H1 (cell line): ENCODE measurements at regions not wholly inside any gene's neighbourhood (a gene's known extent, or its start where the extent isn't known, plus 50 kb on each side); places are given as distances from the start of the nearest gene placed in this dataset.

ENCODE experiments used
- CTCF ChIA-PET: fragments of 300-600 bp; sonication (Branson Sonifier 250); formaldehyde crosslinking; loops from one replicate; lab custom pipeline; 2021; ENCODE audit not compliant: partially characterized antibody; lab: Charles Lee
- POLR2A ChIA-PET: fragments of 300-600 bp; sonication (Branson Sonifier 250); formaldehyde crosslinking; loops from one replicate; lab custom pipeline; 2021; ENCODE audit warnings: inconsistent platforms; ENCODE audit not compliant: partially characterized antibody; lab: Charles Lee
- DNase-seq, 2 experiments: peaks; one replicate each; pipeline versions ENCODE4 v3.0.0 to v3.0.0-alpha.2; 2010 to 2022; ENCODE audit warnings: low spot score in 2 of 2, low read depth in 1 of 2, mixed read lengths in 1 of 2
- FAIRE-seq: peaks from 2 replicates; lab custom pipeline; 2011; peaks lifted over from hg19 to GRCh38; lab: Jason Lieb, UNC
- H2AFZ ChIP-seq: 2 replicates; pipeline ENCODE4 v1.8.1; 2012; ENCODE audit warnings: low read length, inconsistent platforms
- H2AK5ac ChIP-seq: 2 replicates; pipeline ENCODE4 v1.6.1; 2013; ENCODE audit warnings: low read depth, low read length
- H2BK120ac ChIP-seq: replicated peaks from 2 replicates; pipeline ENCODE3; 2013; ENCODE audit warnings: low read depth, low read length, inconsistent platforms
- H2BK12ac ChIP-seq: 2 replicates; pipeline ENCODE4 v1.6.1; 2013; ENCODE audit warnings: low read depth, low read length
- H2BK15ac ChIP-seq: 2 replicates; pipeline ENCODE4 v1.6.1; 2013; ENCODE audit warnings: low read length
- H2BK20ac ChIP-seq: 2 replicates; pipeline ENCODE4 v1.6.1; 2013; ENCODE audit warnings: low read length
- H2BK5ac ChIP-seq: 2 replicates; pipeline ENCODE4 v1.6.1; 2013; ENCODE audit warnings: low read depth, low read length
- H3K14ac ChIP-seq: 2 replicates; pipeline ENCODE4 v1.6.1; 2013; ENCODE audit warnings: inconsistent platforms; ENCODE audit not compliant: insufficient read length
- H3K18ac ChIP-seq: 2 replicates; pipeline ENCODE4 v1.6.1; 2013; ENCODE audit warnings: low read length; ENCODE audit errors: extremely low read depth
- H3K23ac ChIP-seq: 2 replicates; pipeline ENCODE4 v1.6.1; 2013; ENCODE audit warnings: inconsistent platforms; ENCODE audit not compliant: insufficient read length
- H3K23me2 ChIP-seq: 2 replicates; pipeline ENCODE4 v1.6.1; 2013; ENCODE audit warnings: low read depth, low read length
- H3K27ac ChIP-seq: 2 replicates; pipeline ENCODE4 v1.6.1; 2011; ENCODE audit warnings: low read depth, low read length, inconsistent platforms
- H3K27me3 ChIP-seq, 4 experiments: replicated peaks in 1 of 4; 1 replicate in 1 of 4; 2 replicates in 3 of 4; pipeline versions ENCODE4 v1.6.1 to v1.8.1; 2011 to 2013; ENCODE audit warnings: low read length in 3 of 4, mild to moderate bottlenecking in 3 of 4, inconsistent platforms in 2 of 4, mixed read lengths in 2 of 4, moderate library complexity in 1 of 4; ENCODE audit not compliant: control insufficient read depth in 3 of 4, insufficient read depth in 3 of 4; ENCODE audit errors: extremely low read depth in 1 of 4
- H3K36me3 ChIP-seq, 4 experiments: 2 replicates each; pipeline versions ENCODE4 v1.6.1 to v1.8.1; 2011 to 2013; ENCODE audit warnings: mild to moderate bottlenecking in 4 of 4, low read length in 3 of 4, moderate library complexity in 2 of 4, control low read depth in 1 of 4, inconsistent platforms in 1 of 4; ENCODE audit not compliant: insufficient read depth in 4 of 4, control insufficient read depth in 2 of 4
- H3K4ac ChIP-seq: replicated peaks from 2 replicates; pipeline ENCODE3; 2013; ENCODE audit warnings: low read length, low read depth, mixed read lengths, inconsistent platforms; ENCODE audit not compliant: insufficient read length
- H3K4me1 ChIP-seq, 4 experiments: replicated peaks in 1 of 4; 1 replicate in 1 of 4; 2 replicates in 3 of 4; pipeline versions ENCODE4 v1.6.1 to v1.8.1; 2011 to 2013; ENCODE audit warnings: low read length in 3 of 4, inconsistent platforms in 2 of 4, mixed read lengths in 1 of 4; ENCODE audit not compliant: insufficient read depth in 4 of 4, control insufficient read depth in 3 of 4
- H3K4me2 ChIP-seq, 2 experiments: 2 replicates each; pipeline versions ENCODE4 v1.6.1 to v1.8.1; 2011 to 2013; ENCODE audit warnings: low read depth in 2 of 2, low read length in 2 of 2, control low read depth in 1 of 2, inconsistent platforms in 1 of 2, mild to moderate bottlenecking in 1 of 2; ENCODE audit not compliant: insufficient read depth in 1 of 2
- H3K4me3 ChIP-seq, 4 experiments: fragments of 200-600, 300-600 bp in 1 of 4; sonication (generic), shearing (Covaris generic), sonication (Bioruptor Twin) in 1 of 4; 2 replicates each; pipeline versions ENCODE4 v1.5.1 to v1.8.1; 2011 to 2016; ENCODE audit warnings: low read length in 4 of 4, low read depth in 3 of 4, control low read depth in 2 of 4, inconsistent platforms in 2 of 4, mild to moderate bottlenecking in 2 of 4, mixed read lengths in 1 of 4, moderate library complexity in 1 of 4; ENCODE audit not compliant: insufficient read depth in 2 of 4; ENCODE audit errors: extremely low read depth in 1 of 4
- H3K56ac ChIP-seq: replicated peaks from 2 replicates; pipeline ENCODE3; 2013; ENCODE audit warnings: low read depth, mild to moderate bottlenecking, mixed read lengths, low read length, inconsistent platforms; ENCODE audit not compliant: insufficient read length
- H3K79me1 ChIP-seq: 2 replicates; pipeline ENCODE4 v1.6.1; 2013; ENCODE audit warnings: low read depth, low read length, control low read depth
- H3K79me2 ChIP-seq, 2 experiments: 2 replicates each; pipeline versions ENCODE4 v1.6.1 to v1.8.1; 2012 to 2013; ENCODE audit warnings: low read length in 2 of 2, mild to moderate bottlenecking in 2 of 2, inconsistent platforms in 1 of 2; ENCODE audit not compliant: insufficient read depth in 2 of 2, control insufficient read depth in 1 of 2
- H3K9ac ChIP-seq, 4 experiments: replicated peaks in 1 of 4; 1 replicate in 1 of 4; 2 replicates in 3 of 4; pipeline versions ENCODE4 v1.6.1 to v1.8.1; 2011 to 2013; ENCODE audit warnings: low read depth in 3 of 4, low read length in 3 of 4, control low read depth in 2 of 4, mild to moderate bottlenecking in 2 of 4, moderate library complexity in 2 of 4, inconsistent platforms in 1 of 4; ENCODE audit errors: extremely low read depth in 1 of 4
- H3K9me3 ChIP-seq, 2 experiments: 2 replicates each; pipeline versions ENCODE4 v1.6.1 to v1.8.1; 2012 to 2013; ENCODE audit warnings: mild to moderate bottlenecking in 2 of 2, moderate library complexity in 2 of 2, control low read depth in 1 of 2, inconsistent platforms in 1 of 2, low read depth in 1 of 2, low read length in 1 of 2, mixed read lengths in 1 of 2; ENCODE audit not compliant: insufficient read depth in 2 of 2
- H4K20me1 ChIP-seq, 2 experiments: replicated peaks in 1 of 2; 2 replicates each; pipeline versions ENCODE3 to v1.8.1; 2011 to 2013; ENCODE audit warnings: inconsistent platforms in 2 of 2, low read length in 2 of 2, mild to moderate bottlenecking in 1 of 2; ENCODE audit not compliant: insufficient read depth in 2 of 2, control insufficient read depth in 1 of 2
- H4K5ac ChIP-seq: 2 replicates; pipeline ENCODE4 v1.6.1; 2013; ENCODE audit warnings: low read length, low read depth, mixed read lengths, inconsistent platforms; ENCODE audit not compliant: insufficient read length
- H4K8ac ChIP-seq: 2 replicates; pipeline ENCODE4 v1.8.0; 2013; ENCODE audit warnings: mild to moderate bottlenecking, moderate library complexity, low read length, inconsistent platforms; ENCODE audit not compliant: insufficient read depth; ENCODE audit errors: extremely low read depth
- H4K91ac ChIP-seq: replicated peaks from 2 replicates; pipeline ENCODE3; 2013; ENCODE audit warnings: low read length, mixed read lengths, inconsistent platforms; ENCODE audit not compliant: insufficient read length
- CHD2 ChIP-seq: IDR thresholded peaks from 2 replicates; pipeline ENCODE4 v1.6.1; 2012; ENCODE audit warnings: low read length, improper control_type of control experiment
- POLR2A ChIP-seq, 2 experiments: IDR thresholded peaks; 1 replicate in 1 of 2; 2 replicates in 1 of 2; pipeline ENCODE4 v1.6.1; 2011; ENCODE audit warnings: low read depth in 2 of 2, low read length in 2 of 2, mild to moderate bottlenecking in 2 of 2; ENCODE audit errors: control extremely low read depth in 1 of 2
- RBBP5 ChIP-seq: IDR thresholded peaks from 2 replicates; pipeline ENCODE4 v1.7.1; 2012; ENCODE audit warnings: low read depth, mild to moderate bottlenecking, inconsistent platforms, low read length, moderate library complexity, borderline replicate concordance
- WGBS, 2 experiments: shearing (Covaris generic) in 1 of 2; methylation state at CpG; one replicate each; pipeline versions ENCODE4 v1.1.6 to v1.1.7; 2013 to 2015; ENCODE audit warnings: low lambda C conversion rate in 2 of 2, mixed read lengths in 2 of 2, inconsistent platforms in 1 of 2, low coverage in 1 of 2, missing lambda C conversion rate in 1 of 2; ENCODE audit not compliant: insufficient replicate concordance in 2 of 2, insufficient coverage in 1 of 2, insufficient read length in 1 of 2; ENCODE audit errors: extremely low coverage in 1 of 2, missing lambda C conversion rate in 1 of 2; 5-methylcytosine and 5-hydroxymethylcytosine counted together

DNA sequence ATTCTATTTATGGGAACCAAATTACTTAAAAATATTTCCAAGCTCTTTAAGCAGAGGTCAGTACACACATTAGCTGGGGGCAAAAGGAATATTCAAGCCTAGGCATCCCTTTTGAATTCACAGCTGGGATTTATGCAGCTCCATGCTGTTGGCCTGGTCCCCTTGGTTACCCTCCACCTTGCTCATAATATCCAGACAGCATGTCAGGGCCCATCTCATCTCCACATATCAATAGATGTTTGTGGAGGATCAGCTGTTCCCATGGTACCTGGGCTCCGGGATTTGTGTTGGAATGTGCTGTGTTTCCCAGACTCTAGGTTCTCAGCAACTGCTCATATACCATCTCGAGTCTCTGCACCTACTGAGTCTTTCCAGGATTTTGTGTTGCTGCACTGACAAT lies 534.8 kb downstream of the BMP2 start:
- Histone ChIP-seq H2AFZ (peak overlapping the region; percentile 76; the same call in 1 of the 2 replicates), H3K9ac (no peak overlapping the region), H2BK12ac (no peak overlapping the region), H3K4me2 (no peak overlapping the region), H4K8ac (no peak overlapping the region), H3K23me2 (no peaks in the 10 kb centered on the region), H3K4ac (no peak overlapping the region), H2BK15ac (no peak overlapping the region), H4K5ac (no peak overlapping the region), H3K23ac (no peak overlapping the region), H3K14ac (no peak overlapping the region), H3K27me3 (no peaks in the 10 kb centered on the region), H3K9me3 (no peaks in the 10 kb centered on the region), H3K36me3 (no peaks in the 10 kb centered on the region), H3K18ac (no peak overlapping the region), H3K27ac (no peak overlapping the region), H2BK120ac (no peak overlapping the region), H3K79me2 (no peaks in the 10 kb centered on the region), H2BK5ac (no peak overlapping the region), H3K56ac (no peak overlapping the region), H3K4me3 (no peak overlapping the region), H3K79me1 (no peaks in the 10 kb centered on the region), H3K4me1 (peaks cover 0 to 4% (median 0%) of the 10 kb centered on the region in 4 experiments; a peak in 1 of 7 replicates), H2BK20ac (no peak overlapping the region), H2AK5ac (no peak overlapping the region), H4K91ac (no peak overlapping the region), H4K20me1 (no peaks in the 10 kb centered on the region)
- FAIRE-seq = peak; percentile 28
- 93% methylated on average over 2 of the region's 2 CpGs; no CpG with 5 or more reads in 1 of the 2 experiments for WGBS, 2 experiments
- ChIA-PET CTCF (interaction anchor here (0.6 to 1.7 kb wide), 4 partner anchors 16 to 620 kb away, joined by 3 to 12 read pairs (median 4); no protein-coding TSS in a partner anchor), POLR2A (no interaction called here)
- TF ChIP-seq POLR2A (IDR thresholded peaks at IDR 0.05; ENCODE audit: control extremely low read depth in 1 of 2, low read depth in 2 of 2, low read length in 2 of 2) = no peak
- TF ChIP-seq RBBP5 = no peak
- no peak for TF ChIP-seq CHD2
- TF ChIP-seq, all 59 proteins: peak for 0
- no peak for DNase-seq
